HCEC 1CT (cell line): ENCODE measurements at regions not wholly inside any gene's neighbourhood (a gene's known extent, or its start where the extent isn't known, plus 50 kb on each side); places are given as distances from the start of the nearest gene placed in this dataset.
"Not testable (repeated sequence)": the region's sequence is repeated elsewhere in the genome, so short reads cannot be mapped to it uniquely, and the experiment has no call there.

Source experiments
- DNase-seq: peaks from one replicate; pipeline ENCODE4 v3.0.0-alpha.2; 2017

DNA sequence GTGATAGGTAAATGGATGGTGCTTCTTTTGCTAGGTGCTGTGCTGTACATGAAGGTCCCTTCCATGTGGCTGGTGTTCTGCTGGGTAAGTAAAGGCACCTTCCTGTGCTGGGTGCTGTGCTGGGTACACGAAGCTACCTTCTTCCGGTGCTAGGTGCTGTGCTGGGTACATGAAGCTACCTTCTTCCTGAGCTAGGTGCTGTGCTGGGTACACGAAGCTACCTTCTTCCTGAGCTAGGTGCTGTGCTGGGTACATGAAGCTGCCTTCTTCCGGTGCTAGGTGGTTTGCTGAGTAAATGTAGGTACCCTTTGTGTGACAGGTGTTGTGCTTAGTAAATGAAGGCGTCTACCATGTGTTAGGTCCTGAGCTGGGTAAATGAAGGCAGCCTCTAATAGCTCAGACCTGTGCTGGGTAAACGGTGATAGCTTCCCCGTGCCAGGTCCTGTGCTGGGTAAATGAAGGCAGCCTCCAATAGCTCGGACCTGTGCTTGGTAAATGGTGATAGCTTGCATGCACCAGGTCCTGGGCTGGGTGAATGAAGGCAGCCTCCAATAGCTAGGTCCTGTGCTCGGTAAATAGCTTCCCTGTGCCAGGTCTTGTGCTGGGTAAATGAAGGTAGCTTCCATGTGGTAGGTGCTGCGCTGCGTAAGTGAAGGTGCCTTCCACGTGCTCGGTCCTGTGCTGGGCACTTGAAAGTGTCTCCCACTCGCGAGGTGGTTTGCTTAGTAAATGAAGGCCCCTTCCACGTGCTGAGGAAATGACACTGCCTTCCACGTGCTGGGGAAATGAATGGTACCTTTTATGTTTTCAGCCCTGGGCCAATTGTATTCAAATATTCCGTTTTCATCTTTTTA, 115.5 kb downstream of the ERMARD start:
- DNase-seq, result no peak

- DNase-seq, result no peak
These were observed 114.7 kb downstream of the ERMARD start for GRCh38 chr6:169866140-169866534.

- DNase-seq, result no peak
These were observed 114.1 kb downstream of the ERMARD start for GRCh38 chr6:169865346-169866139.

DNA sequence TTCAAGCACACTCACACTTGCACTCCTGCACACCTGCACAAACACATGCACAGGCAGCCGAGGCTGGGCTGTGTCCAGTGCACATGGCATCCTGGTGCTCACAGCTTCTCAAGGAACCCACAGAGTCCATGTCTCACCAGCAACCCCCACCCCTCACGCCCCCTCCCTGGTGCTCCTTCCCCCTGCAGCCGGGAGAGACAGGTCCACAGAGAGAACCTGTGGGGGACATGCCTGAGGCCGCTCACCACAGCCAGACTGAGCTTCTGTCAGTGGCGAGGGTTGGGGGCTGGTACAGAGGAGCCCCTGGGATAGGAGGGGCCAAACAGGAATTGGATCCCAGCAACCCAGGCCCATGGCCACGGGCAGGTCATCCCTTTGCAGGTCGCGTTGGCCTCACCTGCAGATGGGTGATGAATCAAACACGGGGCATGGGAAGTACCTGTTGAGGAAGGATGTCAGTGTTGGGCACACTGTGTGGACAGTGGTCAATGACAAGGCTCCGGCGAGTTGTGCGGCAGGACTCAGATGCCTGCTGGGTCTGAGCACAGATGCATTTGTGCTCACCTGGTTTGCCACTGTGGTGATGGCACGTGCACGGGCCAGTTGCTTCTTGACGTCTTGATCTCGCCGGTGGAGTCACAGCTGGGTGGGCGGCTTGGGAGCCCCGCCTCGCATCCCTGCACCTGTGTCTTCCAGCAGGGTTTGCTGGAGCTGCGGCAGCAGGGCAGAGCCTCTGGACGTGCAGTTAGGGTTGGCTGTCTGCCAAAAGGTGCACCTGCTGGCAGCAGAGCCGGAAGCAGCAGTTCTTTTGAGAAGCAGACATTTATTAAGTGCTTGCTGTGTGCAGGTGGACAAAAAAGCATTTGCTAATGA, 113.0 kb downstream of the ERMARD start:
- DNase-seq, result no peak

DNA sequence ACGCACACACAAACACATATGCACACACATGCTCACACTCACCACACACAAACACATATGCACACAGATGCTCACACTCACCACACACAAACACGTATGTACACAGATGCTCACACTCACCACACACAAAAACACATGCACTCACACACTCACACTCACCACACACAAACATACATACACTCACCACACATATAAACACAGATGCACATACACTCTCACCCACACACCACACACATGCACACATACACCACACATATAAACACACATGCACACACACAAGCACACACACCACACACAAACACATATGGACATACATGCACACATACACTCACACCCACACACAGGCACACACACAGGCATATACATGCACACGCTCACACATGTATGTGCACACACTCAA, 112.3 kb downstream of the ERMARD start:
- DNase-seq, result no peak

DNA sequence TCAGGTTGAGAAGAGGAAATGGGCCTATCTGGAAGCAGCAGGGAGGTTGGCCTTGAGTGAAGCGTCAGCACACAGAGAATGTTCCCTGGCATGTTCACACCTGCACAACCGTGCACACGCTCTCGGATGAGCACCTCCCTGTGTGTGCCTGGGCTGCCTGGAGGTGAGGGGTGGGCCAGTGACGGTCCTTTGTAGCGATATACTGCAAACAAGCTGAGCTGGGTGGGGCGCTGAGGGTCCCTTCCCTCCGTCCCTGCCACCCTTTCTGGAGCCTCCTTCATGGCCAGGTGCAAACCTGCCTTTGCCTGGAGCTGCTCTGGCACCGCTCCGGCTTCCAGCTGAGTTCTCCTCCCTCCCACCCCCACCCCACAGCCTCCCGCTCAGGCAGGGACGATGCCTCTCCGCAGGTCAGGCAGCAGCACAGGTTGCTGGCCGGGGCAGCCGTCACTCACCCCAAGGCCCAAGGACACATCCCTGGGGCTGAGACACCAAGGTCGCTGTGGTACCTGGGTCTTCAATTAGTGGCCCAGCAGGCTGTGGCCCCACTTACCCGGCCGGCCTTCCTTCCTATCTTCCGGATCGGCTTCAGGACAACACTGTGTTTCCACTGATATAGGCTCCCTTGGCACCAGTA, 111.6 kb downstream of the ERMARD start:
- no peak for DNase-seq

- no peak for DNase-seq
These were observed 110.8 kb downstream of the ERMARD start for GRCh38 chr6:169862043-169862891.

DNA sequence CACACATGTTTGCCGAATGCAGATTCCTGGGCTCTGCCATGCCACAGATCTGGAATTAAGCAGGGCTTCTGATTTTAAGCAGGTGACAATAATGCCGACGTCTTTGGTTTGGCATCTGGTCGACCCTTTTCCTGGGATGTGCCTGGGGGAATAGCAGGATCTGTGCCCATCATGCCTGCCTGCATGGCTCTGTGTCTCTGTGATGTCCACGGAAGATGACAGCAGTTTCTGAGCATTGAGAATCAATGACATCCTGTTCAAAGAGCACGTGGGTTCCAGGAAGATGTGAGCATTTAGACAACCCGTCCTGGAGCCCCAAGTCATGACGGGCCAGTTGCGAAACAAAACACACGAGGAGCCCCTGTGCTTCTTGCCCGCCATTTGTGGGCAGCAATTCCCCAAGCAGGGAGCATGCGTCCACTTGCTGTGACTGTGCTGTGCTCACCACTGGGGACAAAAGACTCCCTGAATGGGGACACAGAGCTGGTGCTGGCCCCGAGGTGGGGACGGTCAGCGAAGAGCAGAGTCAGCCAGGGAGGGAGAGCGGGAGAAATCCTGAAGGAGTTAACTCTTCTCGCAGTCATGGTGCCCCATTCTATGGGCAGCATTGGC, 110.1 kb downstream of the ERMARD start:
- DNase-seq, result no peak

- no peak for DNase-seq
These were observed 108.7 kb downstream of the ERMARD start for GRCh38 chr6:169859978-169860703.

DNA sequence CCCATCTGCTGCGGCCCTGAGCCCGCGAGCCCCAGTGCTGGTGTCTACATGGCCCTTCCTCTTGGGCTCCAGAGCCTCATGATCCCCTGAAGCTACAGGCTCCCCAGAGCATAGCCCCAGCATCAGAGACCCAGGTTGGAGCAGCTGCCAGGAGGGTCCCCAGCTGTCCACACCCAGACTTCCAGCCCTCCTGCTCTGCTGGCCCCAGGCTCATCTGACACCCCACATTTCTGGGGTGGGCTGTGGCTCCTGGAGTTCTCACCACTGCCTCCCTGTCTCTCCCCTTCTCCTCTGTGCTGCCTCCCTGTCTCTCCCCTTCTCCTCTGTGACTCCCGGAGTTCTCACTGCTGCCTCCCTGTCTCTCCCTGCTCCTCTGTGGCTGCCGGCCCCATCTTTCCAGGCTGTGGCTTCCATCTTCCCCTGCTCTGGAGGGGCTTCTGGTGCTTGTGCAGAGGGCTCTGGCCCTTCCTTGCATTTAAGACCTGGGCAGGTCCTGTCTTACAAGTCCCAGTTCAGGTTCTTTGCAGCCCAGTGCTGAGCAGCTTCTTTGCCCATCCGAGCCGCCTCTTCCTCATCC, 108.1 kb downstream of the ERMARD start:
- DNase-seq, result no peak

GRCh38 chr6:169858935-169859351, 107.5 kb downstream of the ERMARD start:
- DNase-seq, result no peak

DNA sequence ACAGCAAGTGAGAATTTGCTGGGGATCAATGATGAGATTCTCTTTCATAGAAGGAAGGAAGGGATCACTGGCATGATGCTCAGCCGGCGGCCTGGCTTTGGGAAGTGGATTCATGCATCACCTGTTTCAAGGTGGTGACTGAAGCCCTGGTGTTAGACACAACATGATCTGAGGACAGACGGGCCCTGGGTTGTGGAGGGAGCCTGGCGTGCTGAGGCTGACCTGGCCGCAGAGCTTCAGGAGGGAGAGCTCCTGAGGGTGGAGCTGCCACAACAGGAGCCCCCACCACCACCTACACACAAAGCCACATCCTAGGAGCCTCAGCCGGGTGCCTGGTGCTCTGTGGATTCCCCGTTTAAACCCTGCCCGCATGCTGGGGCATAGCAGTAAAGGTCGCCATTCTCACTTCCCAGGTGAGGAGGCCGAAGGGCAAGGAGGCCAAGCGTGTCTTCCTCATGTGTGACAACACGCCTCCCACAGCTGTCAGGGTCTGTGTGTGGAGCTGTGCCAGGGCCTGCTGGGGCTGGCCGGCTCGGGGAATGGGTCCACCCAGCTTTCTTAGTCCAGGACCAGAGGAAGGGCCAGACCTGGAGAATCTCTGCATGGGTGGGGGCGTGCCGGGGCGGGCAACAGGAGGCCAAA, 107.0 kb downstream of the ERMARD start:
- DNase-seq, result no peak

DNA sequence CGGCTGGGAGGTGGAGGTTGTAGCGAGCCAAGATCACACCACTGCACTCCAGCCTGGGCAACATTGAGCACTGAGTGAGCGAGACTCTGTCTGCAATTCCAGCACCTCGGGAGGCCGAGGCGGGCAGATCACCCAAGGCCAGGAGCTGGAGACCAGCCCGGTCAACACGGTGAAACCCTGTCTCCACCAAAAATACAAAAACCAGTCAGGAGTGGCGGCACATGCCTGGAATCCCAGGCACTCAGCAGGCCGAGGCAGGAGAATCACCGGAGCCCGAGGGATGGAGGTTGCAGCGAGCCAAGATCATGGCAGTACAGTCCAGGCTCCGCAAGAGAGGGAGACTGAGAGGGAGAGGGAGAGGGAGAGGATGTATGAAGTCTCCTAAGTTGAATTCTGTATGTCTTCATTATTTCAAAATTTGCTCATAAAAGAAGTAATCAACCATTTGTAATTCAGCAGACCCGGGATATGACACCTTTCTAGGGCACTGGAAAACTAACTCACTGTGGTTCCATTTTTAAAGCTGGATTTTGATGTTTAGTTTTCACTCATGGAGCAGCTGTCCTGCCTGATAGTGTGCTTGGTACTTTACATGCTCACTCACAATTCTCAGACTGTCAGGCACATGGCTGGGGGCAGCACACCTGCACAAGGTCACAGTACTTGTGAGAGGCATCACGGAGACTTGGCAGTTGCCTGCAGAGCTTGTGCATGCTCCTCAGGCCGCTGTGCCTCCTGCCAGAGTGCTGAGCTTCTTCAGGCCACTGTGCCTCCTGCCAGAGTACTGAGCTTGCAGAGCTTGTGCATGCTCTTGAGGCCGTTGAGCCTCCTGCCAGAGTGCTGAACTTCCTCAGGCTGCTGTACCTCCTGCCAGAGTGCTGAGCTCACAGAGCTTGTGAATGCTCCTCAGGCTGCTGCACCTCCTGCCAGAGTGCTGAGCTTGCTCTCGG, 106.2 kb downstream of the ERMARD start:
- DNase-seq, result no peak

GRCh38 chr6:169856442-169857342, 105.3 kb downstream of the ERMARD start:
- DNase-seq, result not testable (repeated sequence)

DNA sequence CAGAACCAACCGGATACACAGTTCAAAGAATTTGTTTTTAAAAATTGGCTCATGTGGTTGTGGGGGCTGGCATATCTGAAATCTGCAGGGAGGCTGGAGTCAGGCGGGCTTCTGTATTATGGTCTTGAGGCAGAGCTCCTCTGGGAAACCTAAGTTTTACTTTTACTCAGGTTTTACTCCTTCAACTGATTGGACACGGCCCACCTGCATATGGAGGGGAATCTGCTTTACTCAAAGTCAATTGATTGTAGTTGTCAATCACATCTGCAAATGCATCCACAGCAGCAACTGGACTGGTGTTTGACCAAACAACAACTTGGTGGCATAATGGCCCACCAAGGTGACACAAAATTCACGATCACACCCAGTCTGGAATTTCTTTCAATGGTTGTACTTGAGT, 103.4 kb downstream of the ERMARD start:
- DNase-seq, result no peak

- no peak for DNase-seq
These were observed 102.8 kb downstream of the ERMARD start for GRCh38 chr6:169854083-169854725.
